AG04450 (cell line): ENCODE measurements at regions not wholly inside any gene's neighbourhood (a gene's known extent, or its start where the extent isn't known, plus 50 kb on each side); places are given as distances from the start of the nearest gene placed in this dataset.

Experiments used
- CTCF ChIA-PET: fragments of 300-600, 350-600 bp; formaldehyde crosslinking; extraction: SDS; loops from one replicate; lab custom pipeline; 2022; ENCODE audit warnings: antibody characterized with exemption, inconsistent platforms; lab: Charles Lee
- POLR2A ChIA-PET: fragments of 350-600 bp; formaldehyde crosslinking; extraction: SDS; loops from one replicate; lab custom pipeline; 2021; ENCODE audit warnings: antibody characterized with exemption, inconsistent platforms; lab: Yijun Ruan, JAX
- DNase-seq: peaks from one replicate; pipeline ENCODE4 v3.0.0-alpha.2; 2011; ENCODE audit warnings: low read depth, low spot score
- H3K27ac ChIP-seq: one replicate; pipeline ENCODE4 v1.5.1; 2012; ENCODE audit warnings: low read depth, low read length, control low read depth
- H3K27me3 ChIP-seq: one replicate; pipeline ENCODE4 v1.6.0; 2012; ENCODE audit warnings: low read length; ENCODE audit not compliant: control insufficient read depth, insufficient read depth
- H3K4me3 ChIP-seq: 2 replicates; pipeline ENCODE4 v1.5.1; 2011; ENCODE audit warnings: mild to moderate bottlenecking, low read depth, low read length, control low read depth
- H3K9me3 ChIP-seq: 2 replicates; pipeline ENCODE4 v1.5.1; 2012; ENCODE audit warnings: low read length; ENCODE audit not compliant: control insufficient read depth, insufficient read depth
- CTCF ChIP-seq: IDR thresholded peaks from 2 replicates; pipeline ENCODE4 v1.5.1; 2011; ENCODE audit warnings: low read depth, low read length, control low read depth, inconsistent platforms

DNA sequence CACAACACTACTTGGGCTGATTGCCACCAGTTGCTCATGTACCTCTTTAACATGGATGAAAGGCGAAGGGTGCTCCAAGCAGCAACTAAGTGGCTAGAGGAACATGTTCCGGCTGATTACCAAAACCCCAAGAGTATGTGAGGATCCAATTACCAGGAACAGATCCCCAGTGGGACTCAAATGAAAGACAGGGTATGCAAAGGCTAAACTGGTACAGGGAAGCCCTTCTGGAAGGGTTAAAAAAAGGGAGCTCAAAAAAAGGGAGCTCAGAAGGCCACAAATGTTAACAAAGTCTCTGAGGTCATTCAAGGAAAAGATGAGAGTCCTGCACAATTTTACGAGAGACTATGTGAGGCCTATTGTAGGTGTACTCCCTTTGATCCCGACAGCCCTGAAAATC lies 604.7 kb downstream of the UQCRFS1 start:
- Histone ChIP-seq H3K9me3 (peaks cover 40% of the 10 kb centered on the region), H3K27ac (no peak overlapping the region), H3K4me3 (no peak overlapping the region), H3K27me3 (no peaks in the 10 kb centered on the region)
- ChIA-PET CTCF (no interaction called here), POLR2A (no interaction called here)
- DNase-seq = no peak
- no peak for TF ChIP-seq CTCF

GRCh38 chr19:28607066-28607583 lies 605.8 kb downstream of the UQCRFS1 start:
- Histone ChIP-seq H3K27ac (no peak overlapping the region), H3K9me3 (peaks cover 42% of the 10 kb centered on the region), H3K27me3 (no peaks in the 10 kb centered on the region), H3K4me3 (no peak overlapping the region)
- DNase-seq = no peak
- POLR2A ChIA-PET = no interaction called here
- no peak for TF ChIP-seq CTCF
- CTCF ChIA-PET = no interaction called here

DNA sequence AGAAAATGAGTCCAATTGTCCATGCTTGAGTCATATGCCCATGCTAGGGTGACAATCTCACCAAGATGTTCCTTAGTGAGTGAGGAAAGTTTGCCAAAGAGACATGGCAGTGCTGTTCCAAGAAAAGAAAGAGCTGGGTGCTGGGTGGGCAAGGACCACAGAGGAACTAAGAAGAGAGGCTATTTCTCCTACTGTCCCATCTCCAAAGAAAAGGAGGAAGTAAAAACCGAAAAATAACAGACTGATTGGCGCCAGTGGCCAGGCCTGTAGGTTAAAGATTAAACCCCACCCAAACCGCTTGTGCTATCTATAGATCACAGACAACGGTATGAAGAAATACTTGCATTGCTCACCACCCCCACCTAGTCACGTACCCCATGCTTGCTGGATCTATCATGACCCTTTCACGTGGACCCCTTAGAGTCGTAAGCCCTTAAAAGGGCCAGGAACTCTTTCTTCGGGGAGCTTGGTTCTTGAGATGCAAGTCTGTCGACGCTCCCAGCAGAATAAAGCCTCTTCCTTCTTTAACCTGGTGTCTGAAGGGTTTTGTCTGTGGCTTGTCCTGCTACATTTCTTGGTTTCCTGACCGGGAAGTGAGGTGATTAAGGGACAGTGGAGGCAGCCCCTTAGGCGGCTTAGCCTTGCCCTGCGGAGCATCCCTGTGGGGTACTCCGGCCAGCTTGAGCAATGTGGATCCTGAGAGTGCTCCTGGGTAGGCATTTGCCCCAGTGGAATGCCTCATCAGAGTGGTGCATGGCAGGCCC lies 606.5 kb downstream of the UQCRFS1 start:
- H3K27me3 ChIP-seq = no peaks in the 10 kb centered on the region
- no peak overlapping the region for H3K4me3 ChIP-seq
- ChIA-PET CTCF (no interaction called here), POLR2A (no interaction called here)
- TF ChIP-seq CTCF = no peak
- H3K9me3 ChIP-seq = peaks cover 44% of the 10 kb centered on the region
- no peak overlapping the region for H3K27ac ChIP-seq
- DNase-seq = no peak

GRCh38 chr19:28605501-28606268 lies 607.3 kb downstream of the UQCRFS1 start:
- no peak for DNase-seq
- Histone ChIP-seq H3K4me3 (no peak overlapping the region), H3K27me3 (no peaks in the 10 kb centered on the region), H3K9me3 (peaks cover 45% of the 10 kb centered on the region), H3K27ac (no peak overlapping the region)
- ChIA-PET POLR2A (no interaction called here), CTCF (no interaction called here)
- TF ChIP-seq CTCF = no peak

GRCh38 chr19:28603453-28603852 lies 609.5 kb downstream of the UQCRFS1 start:
- no peak for TF ChIP-seq CTCF
- H3K4me3 ChIP-seq = no peak overlapping the region
- POLR2A ChIA-PET = no interaction called here
- H3K9me3 ChIP-seq = peaks cover 47% of the 10 kb centered on the region
- CTCF ChIA-PET = interaction anchor here (0.7 kb wide), 1 partner anchor 190 kb away, joined by 3 read pairs; no protein-coding TSS in a partner anchor
- no peaks in the 10 kb centered on the region for H3K27me3 ChIP-seq
- H3K27ac ChIP-seq = no peak overlapping the region
- no peak for DNase-seq
